Activated naive CD8-positive, alpha-beta T cell treated with anti-CD3 and anti-CD28 coated beads for 36 hours (primary cell): ENCODE measurements at regions not wholly inside any gene's neighbourhood (a gene's known extent, or its start where the extent isn't known, plus 50 kb on each side); places are given as distances from the start of the nearest gene placed in this dataset.

Experiments
- DNase-seq: peaks from one replicate; pipeline ENCODE4 v3.0.0; 2021
- H3K27ac Mint-ChIP-seq: one replicate; pipeline ENCODE4 v1.8.0; 2022; ENCODE audit warnings: mild to moderate bottlenecking, moderate library complexity, mixed read lengths
- H3K27me3 Mint-ChIP-seq: one replicate; pipeline ENCODE4 v1.8.0; 2022; ENCODE audit warnings: mild to moderate bottlenecking, mixed read lengths
- H3K36me3 Mint-ChIP-seq: one replicate; pipeline ENCODE4 v1.8.0; 2021; ENCODE audit warnings: mild to moderate bottlenecking, mixed read lengths
- H3K4me1 Mint-ChIP-seq: one replicate; pipeline ENCODE4 v1.8.0; 2021; ENCODE audit warnings: mixed read lengths
- H3K4me3 Mint-ChIP-seq: one replicate; pipeline ENCODE4 v1.8.0; 2022; ENCODE audit warnings: mild to moderate bottlenecking, moderate library complexity, mixed read lengths
- H3K9me3 Mint-ChIP-seq: one replicate; pipeline ENCODE4 v1.8.0; 2022; ENCODE audit warnings: mixed read lengths

GRCh38 chr15:75145027-75145841 lies 56.4 kb upstream of the C15orf39 start:
- Mint-ChIP-seq H3K27me3 (no peaks in the 10 kb centered on the region), H3K4me3 (no peak overlapping the region), H3K27ac (no peak overlapping the region), H3K4me1 (peaks cover 5% of the 10 kb centered on the region), H3K9me3 (peaks cover 18% of the 10 kb centered on the region), H3K36me3 (peaks cover 5% of the 10 kb centered on the region)
- no peak for DNase-seq

DNA sequence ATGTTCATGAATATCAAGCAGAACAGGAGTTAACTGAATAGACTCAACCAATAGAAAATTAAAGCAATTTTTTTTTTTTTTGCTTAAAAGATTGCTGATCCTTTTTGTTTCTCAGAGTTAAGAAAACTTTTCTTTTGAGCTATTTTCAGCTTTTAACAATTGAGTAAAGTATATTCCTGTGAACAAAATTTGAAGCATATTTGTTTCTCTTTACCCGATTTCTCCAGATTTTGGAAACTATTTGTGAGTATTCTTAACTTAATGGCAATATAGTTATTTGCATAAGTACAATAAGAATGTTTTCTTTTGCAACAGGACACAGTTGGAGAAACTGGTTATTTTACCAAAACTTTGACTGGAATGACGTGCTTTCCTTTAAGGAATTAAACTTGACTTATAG lies 53.4 kb upstream of the C15orf39 start:
- Mint-ChIP-seq H3K9me3 (peaks cover 10% of the 10 kb centered on the region), H3K4me3 (no peak overlapping the region), H3K27me3 (no peaks in the 10 kb centered on the region), H3K27ac (no peak overlapping the region), H3K36me3 (no peaks in the 10 kb centered on the region), H3K4me1 (peaks cover 7% of the 10 kb centered on the region)
- DNase-seq = no peak

DNA sequence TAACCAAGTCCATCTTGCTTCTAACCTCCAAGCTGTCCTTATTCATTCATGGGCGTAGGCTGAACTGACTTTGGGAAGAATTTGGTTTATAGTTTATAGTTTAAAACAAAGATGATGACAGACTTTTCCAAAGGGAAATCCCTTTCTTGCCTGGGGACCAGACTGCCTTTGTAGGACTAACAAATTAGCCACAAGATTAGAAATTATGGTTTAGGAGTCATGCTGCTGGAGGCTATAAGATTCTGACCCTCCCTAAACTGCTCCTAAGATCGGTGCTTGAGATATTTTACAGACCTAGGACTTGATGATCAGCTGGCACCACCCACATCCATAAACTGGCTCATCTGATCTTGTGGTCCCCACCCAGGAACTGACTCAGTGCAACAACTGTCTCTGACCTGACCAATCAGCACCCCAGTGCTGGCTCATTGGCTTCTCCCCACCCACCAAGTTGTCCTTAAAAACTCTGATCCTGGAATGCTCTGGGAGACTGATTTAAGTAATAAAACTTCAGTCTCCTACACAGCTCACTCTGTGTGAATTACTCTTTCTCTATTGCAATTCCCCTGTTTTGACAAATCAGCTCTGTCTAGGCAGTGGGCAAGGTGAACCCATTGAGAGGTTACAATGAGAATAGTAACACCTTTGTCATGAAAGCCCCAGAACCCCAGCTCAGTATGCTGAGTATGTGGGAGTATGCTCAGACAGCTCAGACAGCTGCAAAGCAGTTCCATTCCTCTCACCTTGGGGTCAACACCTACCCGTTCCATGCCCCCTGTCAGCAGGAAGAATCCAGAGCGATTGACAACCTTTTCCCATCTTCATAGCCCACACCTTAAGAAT lies 51.6 kb upstream of the C15orf39 start:
- H3K9me3 Mint-ChIP-seq = peaks cover 8% of the 10 kb centered on the region
- no peaks in the 10 kb centered on the region for H3K36me3 Mint-ChIP-seq
- no peak overlapping the region for H3K27ac Mint-ChIP-seq

DNA sequence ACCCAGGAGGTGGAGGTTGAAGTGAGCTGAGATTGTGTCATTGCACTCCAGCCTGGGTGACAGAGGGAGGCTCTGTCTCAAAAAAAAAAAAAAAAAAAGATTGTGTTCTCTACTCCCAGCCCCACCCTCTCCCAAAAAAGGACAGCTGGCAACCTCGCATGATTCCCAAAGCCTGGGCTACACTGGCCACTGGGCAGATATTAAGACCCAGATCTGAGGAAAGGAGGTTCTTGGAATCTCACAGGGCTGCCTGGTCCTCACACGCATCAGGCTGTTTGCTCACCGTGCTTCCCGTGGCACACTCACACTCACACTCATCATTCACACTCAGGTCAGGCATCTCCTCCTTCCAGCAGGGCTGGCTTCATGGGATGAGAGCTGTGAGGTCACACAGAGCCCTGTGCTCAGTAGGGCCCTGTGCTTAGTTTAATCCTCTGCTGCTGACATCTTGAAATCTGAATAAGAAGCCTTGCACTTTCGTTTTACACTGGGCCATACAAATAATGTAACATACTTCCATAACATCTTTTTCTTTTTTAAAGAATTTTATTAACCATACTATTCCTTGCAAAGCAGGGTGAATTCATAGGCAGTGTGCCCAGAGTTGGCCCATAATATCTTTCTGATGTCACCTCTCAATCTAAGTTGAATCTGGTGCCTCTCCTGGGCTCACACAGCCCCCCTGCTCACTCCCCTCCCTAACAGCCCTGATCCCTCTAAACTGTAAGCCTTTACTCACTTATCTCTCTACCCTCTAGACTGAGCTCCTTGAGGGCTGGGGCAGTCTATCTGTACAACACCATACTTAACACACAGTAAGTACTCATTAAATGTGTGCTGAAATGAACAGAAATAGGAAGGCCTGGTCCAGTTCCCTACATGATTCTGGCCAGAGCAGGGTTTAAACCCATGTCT lies 50.2 kb upstream of the C15orf39 start:
- Mint-ChIP-seq H3K4me1 (peaks cover 13% of the 10 kb centered on the region), H3K4me3 (no peak overlapping the region), H3K9me3 (peaks cover 8% of the 10 kb centered on the region), H3K27ac (no peak overlapping the region), H3K27me3 (no peaks in the 10 kb centered on the region), H3K36me3 (no peaks in the 10 kb centered on the region)
- DNase-seq = no peak

More for the DNA sequence above, 51.6 kb upstream of the C15orf39 start:
- Mint-ChIP-seq H3K4me1 (peaks cover 13% of the 10 kb centered on the region), H3K4me3 (no peak overlapping the region), H3K27me3 (no peaks in the 10 kb centered on the region)
- DNase-seq = no peak
